ENCODE measurements at regions not wholly inside any gene's neighbourhood (a gene's known extent, or its start where the extent isn't known, plus 50 kb on each side); places are given as distances from the start of the nearest gene placed in this dataset.

GRCh38 chr16:74143171-74143570 is 153.4 kb upstream of the PSMD7 start (continued):
- no peak for TF ChIP-seq USF2 (IDR thresholded peaks at IDR 0.05; ENCODE audit: low read length)
- TF ChIP-seq GTF2F1 (IDR thresholded peaks at IDR 0.05; ENCODE audit: borderline replicate concordance, low read depth, low read length): no peak
- no peak for TF ChIP-seq SUZ12 (IDR thresholded peaks at IDR 0.05; ENCODE audit: low read length)

Measured in H1 (cell line).